Brain microvascular endothelial cell (primary cell): ENCODE measurements at regions not wholly inside any gene's neighbourhood (a gene's known extent, or its start where the extent isn't known, plus 50 kb on each side); places are given as distances from the start of the nearest gene placed in this dataset.

Experiments
- DNase-seq: peaks from one replicate; pipeline ENCODE4 v3.0.0-alpha.2; 2020
- H3K27ac ChIP-seq: fragments of 250-450 bp; sonication (Bioruptor Pico); 2 replicates; pipeline ENCODE4 v1.5.1; 2020; ENCODE audit warnings: mild to moderate bottlenecking, moderate library complexity
- H3K27me3 ChIP-seq: fragments of 250-450 bp; sonication (Bioruptor Pico); replicated peaks from 2 replicates; pipeline ENCODE4 v1.5.1; 2020; ENCODE audit warnings: mild to moderate bottlenecking
- H3K36me3 ChIP-seq: fragments of 250-450 bp; sonication (Bioruptor Pico); replicated peaks from 2 replicates; pipeline ENCODE4 v1.5.1; 2020; ENCODE audit warnings: mild to moderate bottlenecking
- H3K4me3 ChIP-seq: 2 replicates; pipeline ENCODE4 v1.5.1; 2011; ENCODE audit warnings: low read depth, mild to moderate bottlenecking, control low read depth, low read length, moderate library complexity
- in situ Hi-C: cut with HindIII; loops from 2 replicates; pipeline ENCODE4 v1.10.0; 2017; ENCODE audit warnings: low sequenced_read_pairs, low pct_ligation_motif_present
- TF ChIP-seq, protein P1 (sequence below): IDR thresholded peaks from 2 replicates; pipeline ENCODE4 v1.5.1; 2011; ENCODE audit warnings: low read depth, mild to moderate bottlenecking, moderate library complexity, low read length, control low read depth, inconsistent platforms; ENCODE audit errors: missing control alignments

DNA sequence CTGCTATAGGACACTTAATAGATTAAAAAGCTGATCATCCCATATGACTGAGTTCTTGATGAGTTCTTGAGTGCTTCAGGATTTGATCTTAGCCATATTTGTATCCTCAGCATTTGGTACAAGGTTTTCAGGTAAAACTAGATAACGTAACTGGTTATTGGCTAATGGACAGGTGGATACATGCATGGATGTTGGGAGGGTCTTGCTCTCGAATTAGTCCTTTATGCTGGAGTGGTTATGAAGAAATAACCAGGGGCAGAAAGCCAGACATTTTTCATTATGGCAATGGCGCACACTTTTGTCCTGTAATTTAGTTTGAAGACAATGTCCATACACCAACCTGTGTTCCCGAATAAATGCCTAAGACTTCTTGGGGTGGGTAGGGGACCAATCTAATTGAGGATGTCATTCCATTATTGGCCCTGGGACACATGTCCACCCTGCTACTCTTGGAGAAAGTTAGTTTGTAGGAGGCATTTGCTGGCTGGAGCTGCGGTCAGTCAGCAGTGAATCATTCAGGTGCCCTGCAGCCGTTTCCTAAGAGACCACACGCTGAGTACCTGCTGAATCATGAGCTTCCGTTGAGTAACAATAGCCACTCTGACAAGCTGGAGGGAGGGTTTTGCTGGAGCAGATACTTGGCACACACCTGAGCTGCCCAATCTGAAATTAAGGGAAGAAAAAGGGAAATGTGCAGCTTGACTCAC is 194.4 kb downstream of the FOXA2 start:
- in situ Hi-C loops, result no loop called here
- DNase-seq, result no peak
- H3K36me3 ChIP-seq, result no peaks in the 10 kb centered on the region
- H3K27me3 ChIP-seq, result no peaks in the 10 kb centered on the region
- H3K27ac ChIP-seq, result no peak overlapping the region
- no peak overlapping the region for H3K4me3 ChIP-seq
- TF ChIP-seq, protein P1, sequence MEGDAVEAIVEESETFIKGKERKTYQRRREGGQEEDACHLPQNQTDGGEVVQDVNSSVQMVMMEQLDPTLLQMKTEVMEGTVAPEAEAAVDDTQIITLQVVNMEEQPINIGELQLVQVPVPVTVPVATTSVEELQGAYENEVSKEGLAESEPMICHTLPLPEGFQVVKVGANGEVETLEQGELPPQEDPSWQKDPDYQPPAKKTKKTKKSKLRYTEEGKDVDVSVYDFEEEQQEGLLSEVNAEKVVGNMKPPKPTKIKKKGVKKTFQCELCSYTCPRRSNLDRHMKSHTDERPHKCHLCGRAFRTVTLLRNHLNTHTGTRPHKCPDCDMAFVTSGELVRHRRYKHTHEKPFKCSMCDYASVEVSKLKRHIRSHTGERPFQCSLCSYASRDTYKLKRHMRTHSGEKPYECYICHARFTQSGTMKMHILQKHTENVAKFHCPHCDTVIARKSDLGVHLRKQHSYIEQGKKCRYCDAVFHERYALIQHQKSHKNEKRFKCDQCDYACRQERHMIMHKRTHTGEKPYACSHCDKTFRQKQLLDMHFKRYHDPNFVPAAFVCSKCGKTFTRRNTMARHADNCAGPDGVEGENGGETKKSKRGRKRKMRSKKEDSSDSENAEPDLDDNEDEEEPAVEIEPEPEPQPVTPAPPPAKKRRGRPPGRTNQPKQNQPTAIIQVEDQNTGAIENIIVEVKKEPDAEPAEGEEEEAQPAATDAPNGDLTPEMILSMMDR, result no peak

- in situ Hi-C loops, result no loop called here
- TF ChIP-seq, protein P1, result no peak
- no peak overlapping the region for H3K4me3 ChIP-seq
- DNase-seq, result no peak
- no peaks in the 10 kb centered on the region for H3K36me3 ChIP-seq
- H3K27ac ChIP-seq, result no peak overlapping the region
- H3K27me3 ChIP-seq, result no peaks in the 10 kb centered on the region
These were observed 196.9 kb downstream of the FOXA2 start for GRCh38 chr20:22387452-22387851.

- TF ChIP-seq, protein P1, result no peak
- no peaks in the 10 kb centered on the region for H3K27me3 ChIP-seq
- in situ Hi-C loops, result no loop called here
These were observed 198.1 kb downstream of the FOXA2 start for GRCh38 chr20:22386306-22386623.

GRCh38 chr20:22385602-22386305 is 198.6 kb downstream of the FOXA2 start:
- H3K27me3 ChIP-seq, result no peaks in the 10 kb centered on the region

More at GRCh38 chr20:22386306-22386623, 198.1 kb downstream of the FOXA2 start:
- H3K36me3 ChIP-seq, result no peaks in the 10 kb centered on the region
- no peak overlapping the region for H3K27ac ChIP-seq
- H3K4me3 ChIP-seq, result no peak overlapping the region
- no peak for DNase-seq

GRCh38 chr20:22384978-22385377 is 199.4 kb downstream of the FOXA2 start:
- DNase-seq, result no peak
- TF ChIP-seq, protein P1, result no peak
- in situ Hi-C loops, result no loop called here

More at GRCh38 chr20:22385602-22386305, 198.6 kb downstream of the FOXA2 start:
- Histone ChIP-seq H3K36me3 (no peaks in the 10 kb centered on the region), H3K27ac (no peak overlapping the region), H3K4me3 (no peak overlapping the region)
- no peak for DNase-seq
- TF ChIP-seq, protein P1, result no peak
- in situ Hi-C loops, result no loop called here

More at GRCh38 chr20:22384978-22385377, 199.4 kb downstream of the FOXA2 start:
- no peak overlapping the region for H3K27ac ChIP-seq
- H3K36me3 ChIP-seq, result no peaks in the 10 kb centered on the region
- no peaks in the 10 kb centered on the region for H3K27me3 ChIP-seq
- H3K4me3 ChIP-seq, result no peak overlapping the region
